ENCODE measurements at regions not wholly inside any gene's neighbourhood (a gene's known extent, or its start where the extent isn't known, plus 50 kb on each side); places are given as distances from the start of the nearest gene placed in this dataset.

DNA sequence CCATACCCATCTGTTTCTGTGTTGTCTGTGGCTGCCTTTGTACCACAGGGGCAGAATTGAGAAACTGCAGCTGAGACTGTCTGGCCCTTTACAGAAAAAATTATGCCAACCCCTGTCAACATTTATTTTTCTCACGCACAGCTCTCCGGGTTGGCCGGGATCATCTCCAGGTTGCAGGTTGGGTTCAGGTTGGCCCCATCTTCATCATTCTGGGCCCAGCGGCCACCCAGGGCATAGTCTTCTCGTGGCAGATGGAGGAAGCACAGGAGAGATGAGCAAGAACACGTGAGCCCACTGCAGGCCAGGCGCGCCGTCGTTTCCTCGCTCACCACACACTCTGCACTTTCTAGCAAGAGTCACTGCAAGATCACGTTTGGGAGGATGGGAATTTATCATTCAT lies 66.1 kb upstream of the SEC14L1 start:
- Mint-ChIP-seq H3K27me3 (peaks cover 53% of the 10 kb centered on the region), H3K27ac (no peak overlapping the region), H3K36me3 (no peaks in the 10 kb centered on the region), H3K4me1 (ENCODE audit: unreplicated experiment) (peaks cover 20% of the 10 kb centered on the region), H3K9me3 (no peaks in the 10 kb centered on the region), H3K4me3 (no peak overlapping the region)
- DNase-seq (ENCODE audit: extremely low spot score, unreplicated experiment) = no peak
- TF ChIP-seq, protein P1, sequence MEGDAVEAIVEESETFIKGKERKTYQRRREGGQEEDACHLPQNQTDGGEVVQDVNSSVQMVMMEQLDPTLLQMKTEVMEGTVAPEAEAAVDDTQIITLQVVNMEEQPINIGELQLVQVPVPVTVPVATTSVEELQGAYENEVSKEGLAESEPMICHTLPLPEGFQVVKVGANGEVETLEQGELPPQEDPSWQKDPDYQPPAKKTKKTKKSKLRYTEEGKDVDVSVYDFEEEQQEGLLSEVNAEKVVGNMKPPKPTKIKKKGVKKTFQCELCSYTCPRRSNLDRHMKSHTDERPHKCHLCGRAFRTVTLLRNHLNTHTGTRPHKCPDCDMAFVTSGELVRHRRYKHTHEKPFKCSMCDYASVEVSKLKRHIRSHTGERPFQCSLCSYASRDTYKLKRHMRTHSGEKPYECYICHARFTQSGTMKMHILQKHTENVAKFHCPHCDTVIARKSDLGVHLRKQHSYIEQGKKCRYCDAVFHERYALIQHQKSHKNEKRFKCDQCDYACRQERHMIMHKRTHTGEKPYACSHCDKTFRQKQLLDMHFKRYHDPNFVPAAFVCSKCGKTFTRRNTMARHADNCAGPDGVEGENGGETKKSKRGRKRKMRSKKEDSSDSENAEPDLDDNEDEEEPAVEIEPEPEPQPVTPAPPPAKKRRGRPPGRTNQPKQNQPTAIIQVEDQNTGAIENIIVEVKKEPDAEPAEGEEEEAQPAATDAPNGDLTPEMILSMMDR (conservative IDR thresholded peaks at IDR 0.05) = no peak

DNA sequence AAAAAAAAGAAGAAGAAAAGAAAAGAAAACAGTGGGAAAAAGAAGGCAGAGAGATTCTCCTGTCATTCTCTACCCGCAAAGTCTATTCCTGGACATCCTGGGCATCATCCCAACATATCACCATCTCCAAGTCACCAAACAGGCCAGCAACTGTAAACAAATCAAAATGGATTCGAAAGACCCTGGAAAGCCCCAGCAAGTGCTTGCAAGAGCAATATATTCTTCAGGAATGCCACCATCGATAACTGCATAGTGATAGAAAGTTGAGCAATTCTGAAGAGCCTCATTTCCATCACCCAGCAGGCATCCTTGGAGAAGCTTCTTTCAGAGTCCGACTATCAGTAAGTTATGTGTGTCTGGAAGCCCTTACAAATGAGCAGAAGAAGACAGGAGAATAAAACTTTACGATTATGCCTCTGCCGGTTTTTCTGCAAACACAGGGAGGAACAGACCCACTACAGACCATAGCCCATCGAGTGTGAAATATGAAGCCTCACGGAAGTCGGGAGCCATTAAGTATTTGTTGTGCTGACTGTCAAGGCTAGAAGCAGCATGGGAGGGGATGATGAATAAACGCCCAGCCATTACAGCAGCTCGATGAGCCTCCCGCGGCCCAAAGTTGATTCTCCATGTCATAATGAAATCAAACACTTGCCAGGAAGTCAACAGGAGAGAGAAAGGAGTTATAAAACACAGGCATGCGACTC lies 64.5 kb upstream of the SEC14L1 start:
- peaks cover 43% of the 10 kb centered on the region for H3K27me3 Mint-ChIP-seq
- H3K27ac Mint-ChIP-seq = peak overlapping the region; percentile 10
- DNase-seq (ENCODE audit: extremely low spot score, unreplicated experiment) = no peak
- TF ChIP-seq, protein P1 (conservative IDR thresholded peaks at IDR 0.05) = no peak
- H3K4me3 Mint-ChIP-seq = peak overlapping the region; percentile 65
- no peaks in the 10 kb centered on the region for H3K9me3 Mint-ChIP-seq
- no peaks in the 10 kb centered on the region for H3K36me3 Mint-ChIP-seq
- peaks cover 22% of the 10 kb centered on the region for H3K4me1 Mint-ChIP-seq (ENCODE audit: unreplicated experiment)

DNA sequence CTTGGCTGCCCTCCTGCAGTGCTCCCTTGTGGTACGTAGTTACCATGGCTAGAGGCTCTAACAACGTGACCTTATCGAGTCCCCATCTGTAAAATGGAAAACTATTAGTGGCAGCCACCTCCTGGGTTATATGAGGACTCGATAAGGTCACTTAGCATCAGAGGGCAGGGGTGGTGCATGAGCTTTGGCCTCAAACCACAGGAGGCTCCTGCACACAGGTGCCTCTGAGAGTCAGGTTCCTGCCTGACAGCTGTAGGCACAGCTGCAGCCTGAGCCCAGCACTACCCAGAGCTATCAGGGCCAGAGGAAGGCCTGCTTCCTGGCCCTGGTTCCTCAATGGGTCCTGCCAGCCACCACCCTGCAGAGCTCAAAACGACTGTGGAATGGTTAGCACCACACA lies 57.2 kb upstream of the SEC14L1 start:
- DNase-seq (ENCODE audit: extremely low spot score, unreplicated experiment) = no peak
- no peak overlapping the region for H3K4me3 Mint-ChIP-seq
- peaks cover 19% of the 10 kb centered on the region for H3K4me1 Mint-ChIP-seq (ENCODE audit: unreplicated experiment)
- no peaks in the 10 kb centered on the region for H3K36me3 Mint-ChIP-seq
- H3K27me3 Mint-ChIP-seq = peaks cover 6% of the 10 kb centered on the region
- H3K27ac Mint-ChIP-seq = no peak overlapping the region
- TF ChIP-seq, protein P1 (conservative IDR thresholded peaks at IDR 0.05) = no peak
- no peaks in the 10 kb centered on the region for H3K9me3 Mint-ChIP-seq

DNA sequence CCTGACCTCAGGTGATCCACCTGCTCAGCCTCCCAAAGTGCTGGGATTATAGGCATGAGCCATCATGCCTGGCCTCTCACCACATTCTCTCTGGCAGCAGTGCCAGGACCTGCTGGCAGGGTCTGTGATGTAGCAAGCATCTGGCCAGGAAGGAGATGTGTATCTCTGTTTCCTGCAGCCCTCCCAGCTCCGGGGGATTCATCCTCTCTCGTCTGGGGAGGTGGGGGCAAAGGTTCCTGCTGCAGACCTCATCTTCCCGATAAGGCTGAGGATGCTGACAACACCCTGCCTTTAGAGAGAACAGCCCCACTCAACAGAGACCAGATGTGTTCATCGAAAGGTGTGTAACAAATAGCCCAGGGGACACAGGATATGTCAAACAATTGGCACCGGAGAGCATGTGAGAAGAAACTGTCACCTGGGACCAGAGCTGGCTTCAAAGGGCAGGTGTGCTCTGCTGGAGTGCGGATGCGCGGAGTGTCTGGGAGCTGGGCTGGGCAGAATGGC lies 54.8 kb upstream of the SEC14L1 start:
- Mint-ChIP-seq H3K9me3 (no peaks in the 10 kb centered on the region), H3K36me3 (peaks cover 5% of the 10 kb centered on the region), H3K4me1 (ENCODE audit: unreplicated experiment) (peaks cover 23% of the 10 kb centered on the region), H3K27ac (peak overlapping the region; percentile 43), H3K4me3 (peak overlapping the region; percentile 46), H3K27me3 (no peaks in the 10 kb centered on the region)
- no peak for DNase-seq (ENCODE audit: extremely low spot score, unreplicated experiment)
- TF ChIP-seq, protein P1 (conservative IDR thresholded peaks at IDR 0.05) = no peak

DNA sequence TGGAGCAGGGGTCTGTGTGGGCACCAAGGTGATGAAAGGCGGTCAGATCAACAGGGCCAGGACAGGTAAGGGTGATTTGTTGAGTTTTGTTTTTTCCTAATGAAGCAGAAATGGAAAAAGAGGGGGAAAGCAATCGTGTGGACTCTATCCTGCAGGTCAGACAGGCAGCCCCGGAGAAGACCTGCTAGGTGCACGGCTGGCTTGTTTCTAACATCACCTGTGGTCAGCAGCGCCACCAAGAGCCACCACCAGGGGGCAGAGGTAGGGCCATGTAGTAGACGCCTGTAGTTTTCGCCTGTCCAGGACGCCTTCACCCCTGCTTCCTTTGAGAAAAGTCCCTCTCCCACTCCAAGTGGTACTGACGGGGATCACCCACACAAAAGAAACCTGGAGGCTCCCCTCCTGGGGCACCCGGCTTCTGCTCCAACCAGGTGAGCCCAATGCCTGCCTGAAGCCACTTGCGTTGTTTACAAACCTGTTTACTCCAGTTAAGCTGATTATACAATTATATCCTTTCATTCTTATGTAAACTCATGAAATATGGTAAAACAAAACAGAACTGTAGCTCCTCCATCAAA lies 54.2 kb upstream of the SEC14L1 start:
- no peaks in the 10 kb centered on the region for H3K9me3 Mint-ChIP-seq
- no peaks in the 10 kb centered on the region for H3K27me3 Mint-ChIP-seq
- TF ChIP-seq, protein P1 (conservative IDR thresholded peaks at IDR 0.05) = peak; percentile 94
- H3K27ac Mint-ChIP-seq = peak overlapping the region; percentile 43
- H3K36me3 Mint-ChIP-seq = peaks cover 5% of the 10 kb centered on the region
- H3K4me1 Mint-ChIP-seq (ENCODE audit: unreplicated experiment) = peaks cover 23% of the 10 kb centered on the region
- peak; percentile 89 for DNase-seq (ENCODE audit: extremely low spot score, unreplicated experiment)
- H3K4me3 Mint-ChIP-seq = peak overlapping the region; percentile 46

All from type B pancreatic cell (in vitro differentiated cells).